ENCODE measurements at regions not wholly inside any gene's neighbourhood (a gene's known extent, or its start where the extent isn't known, plus 50 kb on each side); places are given as distances from the start of the nearest gene placed in this dataset.

DNA sequence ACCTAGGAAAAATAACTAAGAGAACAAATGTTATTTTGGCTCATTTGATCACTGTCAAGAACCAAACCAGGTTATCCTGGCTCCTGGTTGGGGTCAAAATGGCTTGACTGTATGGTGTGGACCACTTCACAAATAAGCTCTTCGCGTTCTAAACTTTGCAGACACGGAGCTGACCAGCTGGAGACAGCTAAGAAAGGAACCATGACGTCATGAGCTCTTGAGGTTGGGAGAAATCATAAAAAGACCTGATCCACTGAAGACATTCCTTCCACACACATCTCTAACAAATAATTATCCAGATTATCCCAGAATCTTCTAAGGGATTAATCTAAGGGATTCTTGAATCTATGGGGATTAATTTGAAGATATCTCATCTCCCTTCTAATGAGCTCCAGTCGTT is 321.5 kb upstream of the IGF1R start:
- TF ChIP-seq, protein P1, sequence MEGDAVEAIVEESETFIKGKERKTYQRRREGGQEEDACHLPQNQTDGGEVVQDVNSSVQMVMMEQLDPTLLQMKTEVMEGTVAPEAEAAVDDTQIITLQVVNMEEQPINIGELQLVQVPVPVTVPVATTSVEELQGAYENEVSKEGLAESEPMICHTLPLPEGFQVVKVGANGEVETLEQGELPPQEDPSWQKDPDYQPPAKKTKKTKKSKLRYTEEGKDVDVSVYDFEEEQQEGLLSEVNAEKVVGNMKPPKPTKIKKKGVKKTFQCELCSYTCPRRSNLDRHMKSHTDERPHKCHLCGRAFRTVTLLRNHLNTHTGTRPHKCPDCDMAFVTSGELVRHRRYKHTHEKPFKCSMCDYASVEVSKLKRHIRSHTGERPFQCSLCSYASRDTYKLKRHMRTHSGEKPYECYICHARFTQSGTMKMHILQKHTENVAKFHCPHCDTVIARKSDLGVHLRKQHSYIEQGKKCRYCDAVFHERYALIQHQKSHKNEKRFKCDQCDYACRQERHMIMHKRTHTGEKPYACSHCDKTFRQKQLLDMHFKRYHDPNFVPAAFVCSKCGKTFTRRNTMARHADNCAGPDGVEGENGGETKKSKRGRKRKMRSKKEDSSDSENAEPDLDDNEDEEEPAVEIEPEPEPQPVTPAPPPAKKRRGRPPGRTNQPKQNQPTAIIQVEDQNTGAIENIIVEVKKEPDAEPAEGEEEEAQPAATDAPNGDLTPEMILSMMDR (IDR thresholded peaks at IDR 0.05) = no peak
- no peak overlapping the region for H3K4me3 Mint-ChIP-seq
- no peak overlapping the region for H3K27ac Mint-ChIP-seq
- H3K36me3 Mint-ChIP-seq (ENCODE audit: low read depth) = no peaks in the 10 kb centered on the region
- DNase-seq = no peak
- no peaks in the 10 kb centered on the region for H3K9me3 Mint-ChIP-seq
- peaks cover 2% of the 10 kb centered on the region; the same call in 1 of the 2 replicates for H3K27me3 Mint-ChIP-seq (ENCODE audit: insufficient read depth)
- H3K4me1 Mint-ChIP-seq (ENCODE audit: low read depth) = no peaks in the 10 kb centered on the region

DNA sequence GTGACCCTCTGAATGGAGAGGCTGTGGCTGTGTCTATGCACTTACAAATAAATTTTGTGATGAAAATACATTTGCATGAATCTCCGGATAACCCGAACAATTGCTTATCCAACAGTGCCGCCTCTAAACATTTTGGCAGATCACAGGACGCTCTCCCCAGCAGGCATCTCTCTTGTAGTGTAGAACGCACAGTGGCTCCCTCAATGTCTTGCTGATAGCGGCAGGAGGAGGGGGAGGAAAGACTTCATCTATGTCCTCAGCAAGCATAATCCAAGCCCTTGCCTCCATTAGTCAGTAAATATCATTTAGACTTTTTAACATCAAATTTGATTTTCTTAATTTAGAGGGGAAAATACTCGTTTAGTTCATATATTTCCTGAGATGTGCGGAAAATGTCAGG is 318.1 kb upstream of the IGF1R start:
- peaks cover 5% of the 10 kb centered on the region; the same call in 1 of the 2 replicates for H3K9me3 Mint-ChIP-seq
- no peak overlapping the region for H3K27ac Mint-ChIP-seq
- H3K36me3 Mint-ChIP-seq (ENCODE audit: low read depth) = no peaks in the 10 kb centered on the region
- no peak overlapping the region for H3K4me3 Mint-ChIP-seq
- no peak for DNase-seq
- TF ChIP-seq, protein P1 (IDR thresholded peaks at IDR 0.05) = no peak
- peaks cover 5% of the 10 kb centered on the region; the same call in 1 of the 2 replicates for H3K27me3 Mint-ChIP-seq (ENCODE audit: insufficient read depth)
- H3K4me1 Mint-ChIP-seq (ENCODE audit: low read depth) = no peaks in the 10 kb centered on the region

DNA sequence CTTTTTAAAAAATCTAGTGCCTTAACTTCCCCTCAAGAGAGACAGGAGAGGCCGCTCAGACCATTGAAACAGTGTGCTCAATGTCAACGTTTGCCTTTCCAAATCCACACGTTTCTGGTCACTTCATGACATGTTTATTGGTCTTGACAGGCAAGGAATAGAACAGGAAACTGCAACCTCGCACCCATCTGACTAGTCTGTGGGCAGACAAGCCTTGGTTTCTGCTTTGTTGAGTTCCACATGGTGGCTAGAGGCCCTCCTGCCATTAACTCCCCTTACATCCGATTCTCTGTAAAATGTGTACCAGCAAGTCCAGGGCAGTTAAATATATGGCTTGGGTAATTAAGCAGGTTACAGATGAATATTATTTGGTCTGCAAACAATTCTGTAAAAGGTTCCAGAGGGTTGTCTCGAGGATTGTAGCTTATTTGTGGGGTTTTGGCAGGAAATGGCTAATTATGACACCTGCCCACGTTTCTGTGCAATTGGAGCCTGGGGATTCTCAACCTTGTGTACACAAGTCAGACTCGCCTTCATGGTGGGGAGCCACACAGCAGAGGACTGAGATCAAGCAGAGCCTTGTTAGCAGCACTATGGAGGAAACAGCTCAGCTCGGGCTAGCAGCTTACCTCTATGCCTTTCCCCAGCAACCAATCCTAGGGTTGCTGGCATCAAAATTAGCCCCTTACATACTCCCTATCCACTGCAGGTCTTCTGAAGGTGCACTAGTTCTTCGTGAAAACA is 317.5 kb upstream of the IGF1R start:
- H3K36me3 Mint-ChIP-seq (ENCODE audit: low read depth) = no peaks in the 10 kb centered on the region
- TF ChIP-seq, protein P1 (IDR thresholded peaks at IDR 0.05) = no peak
- peaks cover 5% of the 10 kb centered on the region; the same call in 1 of the 2 replicates for H3K9me3 Mint-ChIP-seq
- peaks cover 5% of the 10 kb centered on the region for H3K27me3 Mint-ChIP-seq (ENCODE audit: insufficient read depth)
- H3K27ac Mint-ChIP-seq = no peak overlapping the region
- H3K4me3 Mint-ChIP-seq = no peak overlapping the region
- DNase-seq = no peak
- H3K4me1 Mint-ChIP-seq (ENCODE audit: low read depth) = no peaks in the 10 kb centered on the region

DNA sequence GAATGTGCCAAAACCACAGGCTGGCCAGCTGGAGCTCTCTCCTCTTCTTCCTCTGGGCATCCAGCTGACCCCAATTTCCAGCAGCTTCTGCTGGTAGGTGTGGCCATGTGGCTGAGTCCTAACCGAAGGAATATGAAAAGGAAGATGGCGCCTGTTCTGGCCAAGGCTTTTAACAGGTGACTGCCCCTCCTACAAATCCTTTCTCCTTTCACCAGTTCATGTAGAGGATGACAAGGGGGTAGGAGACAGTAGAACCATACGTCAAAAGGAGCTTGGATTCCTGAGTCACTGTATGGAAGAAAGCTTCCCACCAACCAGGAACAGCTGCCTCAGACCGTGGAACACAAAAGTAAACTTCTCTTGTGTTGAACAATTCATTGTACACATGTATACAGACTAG is 316.7 kb upstream of the IGF1R start:
- H3K36me3 Mint-ChIP-seq (ENCODE audit: low read depth) = no peaks in the 10 kb centered on the region
- no peak overlapping the region for H3K27ac Mint-ChIP-seq
- H3K9me3 Mint-ChIP-seq = peaks cover 5% of the 10 kb centered on the region; the same call in 1 of the 2 replicates
- no peak overlapping the region for H3K4me3 Mint-ChIP-seq
- DNase-seq = no peak
- H3K27me3 Mint-ChIP-seq (ENCODE audit: insufficient read depth) = peaks cover 5% of the 10 kb centered on the region
- no peaks in the 10 kb centered on the region for H3K4me1 Mint-ChIP-seq (ENCODE audit: low read depth)
- TF ChIP-seq, protein P1 (IDR thresholded peaks at IDR 0.05) = no peak

DNA sequence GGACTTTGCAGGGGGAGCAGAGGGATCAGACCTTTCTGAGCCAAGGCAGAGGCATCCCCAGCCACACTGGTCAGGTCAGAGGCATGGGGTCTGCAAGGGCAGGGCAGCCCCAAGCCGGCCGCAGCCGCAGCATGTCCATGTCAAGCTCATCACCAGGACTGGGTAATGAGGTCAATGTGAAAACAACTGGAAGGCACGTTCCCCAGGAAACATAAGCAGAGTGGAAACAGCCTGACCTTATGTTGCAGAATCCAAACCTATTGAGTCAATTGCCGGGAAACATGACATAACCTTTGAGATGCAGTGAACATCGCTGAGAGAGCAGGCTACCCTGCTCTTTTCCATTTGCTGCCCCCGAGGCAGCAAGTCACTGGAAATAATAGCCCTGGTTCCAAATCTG is 315.1 kb upstream of the IGF1R start:
- Mint-ChIP-seq H3K9me3 (peaks cover 5% of the 10 kb centered on the region; the same call in 1 of the 2 replicates), H3K4me1 (ENCODE audit: low read depth) (no peaks in the 10 kb centered on the region), H3K27me3 (ENCODE audit: insufficient read depth) (peaks cover 3% of the 10 kb centered on the region), H3K4me3 (no peak overlapping the region), H3K36me3 (ENCODE audit: low read depth) (no peaks in the 10 kb centered on the region), H3K27ac (no peak overlapping the region)
- DNase-seq = no peak
- TF ChIP-seq, protein P1 (IDR thresholded peaks at IDR 0.05) = no peak

All from HFFc6 (cell line).